ENCODE measurements at regions not wholly inside any gene's neighbourhood (a gene's known extent, or its start where the extent isn't known, plus 50 kb on each side); places are given as distances from the start of the nearest gene placed in this dataset.
A peak's percentile ranks its signal among the peaks of the same experiment; 100 is the strongest.

GRCh38 chr6:25042036-25042521, 106.3 kb upstream of the RIPOR2 start:
- DNase-seq (ENCODE audit: insufficient read length) = no peak
- TF ChIP-seq TAF1 (IDR thresholded peaks at IDR 0.05; ENCODE audit: borderline replicate concordance, low read depth, low read length) (no peak), POLR2AphosphoS5 (IDR thresholded peaks at IDR 0.05; ENCODE audit: low read depth, low read length) (no peak), POLR2A (IDR thresholded peaks at IDR 0.05; ENCODE audit: low read depth, low read length) (no peak)
- FAIRE-seq = no peak

DNA sequence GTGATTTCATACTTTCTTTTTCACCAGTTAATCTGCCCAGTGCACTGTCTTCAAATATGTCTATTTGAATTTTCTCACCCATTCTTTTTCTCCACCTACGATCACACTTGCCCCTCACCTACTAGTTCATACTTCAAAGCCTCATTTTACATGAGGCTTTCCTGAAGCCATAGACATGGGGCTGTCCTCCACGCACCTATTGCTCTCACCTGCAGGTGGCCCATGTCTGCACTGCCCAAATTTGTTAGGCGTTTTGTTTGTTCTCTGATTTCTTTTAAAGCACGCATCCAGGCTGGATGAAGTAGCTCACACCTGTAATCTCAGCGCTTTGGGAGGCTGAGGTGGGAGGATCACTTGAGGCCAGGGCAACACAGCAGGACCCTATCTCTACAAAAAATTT, 106.8 kb upstream of the RIPOR2 start:
- TF ChIP-seq POLR2AphosphoS5 (IDR thresholded peaks at IDR 0.05; ENCODE audit: low read depth, low read length) (no peak), POLR2A (IDR thresholded peaks at IDR 0.05; ENCODE audit: low read depth, low read length) (no peak), TAF1 (IDR thresholded peaks at IDR 0.05; ENCODE audit: borderline replicate concordance, low read depth, low read length) (no peak)
- no peak for DNase-seq (ENCODE audit: insufficient read length)
- FAIRE-seq = peak; percentile 24

DNA sequence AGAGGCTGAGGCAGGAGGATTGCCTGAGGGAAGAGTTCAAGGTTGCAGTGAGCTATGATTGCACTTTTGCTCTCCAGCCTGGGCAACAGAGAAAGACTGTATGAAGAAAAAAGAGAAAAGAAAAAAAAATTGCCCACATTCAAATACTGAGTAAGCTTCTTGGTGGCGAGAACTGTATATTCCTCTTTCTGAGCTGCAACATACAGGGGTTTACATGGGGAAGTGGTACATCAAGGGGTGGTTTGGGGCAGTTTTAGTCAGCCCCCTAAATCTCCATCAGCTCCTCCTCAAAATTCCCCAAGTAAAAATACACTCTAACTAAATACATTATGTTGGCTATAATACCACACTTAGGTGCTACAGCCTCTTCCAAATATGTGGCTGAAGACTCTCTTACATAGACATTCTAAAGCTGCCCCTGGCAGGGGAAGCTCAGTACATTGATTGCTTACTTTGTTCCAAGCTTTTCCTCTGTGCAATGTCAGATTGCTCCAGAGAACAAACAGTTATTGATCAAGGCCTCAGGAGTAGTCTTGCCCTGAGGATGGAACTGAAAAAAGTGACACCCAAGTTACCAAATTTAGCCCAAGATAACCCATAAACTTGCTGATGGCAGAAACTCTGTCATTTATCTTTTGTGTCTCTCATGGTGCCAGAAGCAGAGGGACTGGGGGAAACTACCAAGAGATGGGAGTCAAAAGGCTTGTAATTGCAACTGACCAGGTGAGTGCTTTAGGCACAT, 107.4 kb upstream of the RIPOR2 start:
- DNase-seq (ENCODE audit: insufficient read length) (no peak), FAIRE-seq (peak; percentile 38)
- TF ChIP-seq TAF1 (IDR thresholded peaks at IDR 0.05; ENCODE audit: borderline replicate concordance, low read depth, low read length) (no peak), POLR2AphosphoS5 (IDR thresholded peaks at IDR 0.05; ENCODE audit: low read depth, low read length) (no peak), POLR2A (IDR thresholded peaks at IDR 0.05; ENCODE audit: low read depth, low read length) (no peak)

DNA sequence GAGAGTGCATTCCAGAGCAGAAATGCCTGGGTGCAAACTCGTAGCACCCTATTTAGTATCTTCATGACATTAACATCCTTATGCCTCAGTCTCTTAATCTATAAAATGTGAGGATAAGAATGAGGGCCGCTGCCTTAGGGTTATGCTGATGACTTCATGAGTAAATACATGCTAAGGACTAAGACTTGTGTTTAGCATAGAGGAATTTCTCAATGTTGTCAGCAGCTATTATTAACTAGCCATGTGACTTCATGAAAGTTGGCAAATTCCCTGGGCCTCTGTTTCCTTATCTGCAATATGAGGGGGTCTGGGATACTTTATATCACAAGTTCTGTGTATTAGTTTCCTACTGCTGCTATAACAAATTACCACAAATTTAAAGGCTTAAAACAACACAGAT, 108.1 kb upstream of the RIPOR2 start:
- no peak for DNase-seq (ENCODE audit: insufficient read length)
- TF ChIP-seq POLR2AphosphoS5 (IDR thresholded peaks at IDR 0.05; ENCODE audit: low read depth, low read length) = no peak
- no peak for TF ChIP-seq POLR2A (IDR thresholded peaks at IDR 0.05; ENCODE audit: low read depth, low read length)
- TF ChIP-seq TAF1 (IDR thresholded peaks at IDR 0.05; ENCODE audit: borderline replicate concordance, low read depth, low read length) = no peak
- FAIRE-seq = no peak

GRCh38 chr6:25046942-25047341, 111.2 kb upstream of the RIPOR2 start:
- FAIRE-seq (no peak), DNase-seq (ENCODE audit: insufficient read length) (no peak)
- TF ChIP-seq POLR2A (IDR thresholded peaks at IDR 0.05; ENCODE audit: low read depth, low read length) (no peak), TAF1 (IDR thresholded peaks at IDR 0.05; ENCODE audit: borderline replicate concordance, low read depth, low read length) (no peak), POLR2AphosphoS5 (IDR thresholded peaks at IDR 0.05; ENCODE audit: low read depth, low read length) (no peak)

DNA sequence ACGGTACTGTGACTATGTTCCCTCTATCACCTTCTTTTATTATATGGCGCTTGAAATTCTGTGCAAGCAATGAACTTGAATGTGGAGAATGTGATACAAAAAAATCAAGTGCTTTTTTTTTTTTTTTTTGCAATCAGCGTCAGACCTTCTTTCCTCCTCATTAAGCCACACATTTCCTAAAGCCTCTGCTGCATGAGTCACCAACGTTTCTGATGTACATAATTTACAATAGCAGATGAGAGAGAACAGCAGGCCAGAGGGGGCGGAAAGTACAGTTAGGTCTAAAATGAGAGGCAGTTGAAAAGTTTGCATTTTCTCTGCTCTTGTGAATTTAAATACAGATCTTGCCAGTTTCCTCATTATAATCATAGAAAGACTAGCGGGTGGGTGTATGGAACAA, 114.6 kb upstream of the RIPOR2 start:
- DNase-seq (ENCODE audit: insufficient read length) = no peak
- no peak for FAIRE-seq
- TF ChIP-seq POLR2A (IDR thresholded peaks at IDR 0.05; ENCODE audit: low read depth, low read length) = no peak
- TF ChIP-seq TAF1 (IDR thresholded peaks at IDR 0.05; ENCODE audit: borderline replicate concordance, low read depth, low read length) = no peak
- TF ChIP-seq POLR2AphosphoS5 (IDR thresholded peaks at IDR 0.05; ENCODE audit: low read depth, low read length) = no peak

DNA sequence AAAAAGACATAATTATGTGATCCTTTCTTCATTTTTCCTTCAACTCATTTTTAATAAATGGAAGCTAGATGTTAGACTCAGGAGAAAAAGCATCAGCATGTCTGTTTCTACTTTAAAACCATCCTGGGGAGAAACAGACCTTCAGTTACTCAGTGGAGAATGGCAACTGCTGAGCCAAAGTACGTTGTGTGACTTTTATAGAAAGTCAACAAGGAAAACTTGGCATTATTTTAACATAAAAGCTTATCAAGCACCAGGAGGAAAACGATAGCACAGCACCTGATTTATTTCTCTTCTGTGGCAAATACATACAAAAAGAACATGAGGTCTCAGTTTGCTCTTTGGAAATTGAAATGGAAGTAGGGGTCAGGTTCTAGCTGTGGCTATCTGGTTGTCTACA, 115.3 kb upstream of the RIPOR2 start:
- TF ChIP-seq TAF1 (IDR thresholded peaks at IDR 0.05; ENCODE audit: borderline replicate concordance, low read depth, low read length) (no peak), POLR2AphosphoS5 (IDR thresholded peaks at IDR 0.05; ENCODE audit: low read depth, low read length) (no peak), POLR2A (IDR thresholded peaks at IDR 0.05; ENCODE audit: low read depth, low read length) (no peak)
- FAIRE-seq = no peak
- no peak for DNase-seq (ENCODE audit: insufficient read length)

DNA sequence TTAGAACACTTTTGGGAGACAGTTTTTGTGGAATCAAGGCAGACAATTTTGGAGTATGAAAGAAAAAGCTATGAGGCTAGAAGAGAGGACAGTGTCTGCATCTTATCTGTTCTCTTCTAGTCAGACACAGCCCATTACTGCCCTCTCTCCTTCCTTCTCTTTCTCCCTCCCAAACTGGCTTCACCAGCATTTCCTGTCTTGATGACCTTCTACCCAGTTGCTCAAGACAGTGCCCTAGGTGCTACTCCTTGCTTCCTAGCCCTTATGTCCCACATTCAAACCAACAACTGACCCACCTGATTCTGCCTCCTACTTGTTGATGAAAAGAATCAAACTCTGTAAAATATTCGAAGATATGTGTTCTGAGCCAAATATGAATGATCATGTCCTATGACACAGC, 116.4 kb upstream of the RIPOR2 start:
- no peak for FAIRE-seq
- no peak for DNase-seq (ENCODE audit: insufficient read length)
- TF ChIP-seq POLR2AphosphoS5 (IDR thresholded peaks at IDR 0.05; ENCODE audit: low read depth, low read length) = no peak
- no peak for TF ChIP-seq POLR2A (IDR thresholded peaks at IDR 0.05; ENCODE audit: low read depth, low read length)
- no peak for TF ChIP-seq TAF1 (IDR thresholded peaks at IDR 0.05; ENCODE audit: borderline replicate concordance, low read depth, low read length)

DNA sequence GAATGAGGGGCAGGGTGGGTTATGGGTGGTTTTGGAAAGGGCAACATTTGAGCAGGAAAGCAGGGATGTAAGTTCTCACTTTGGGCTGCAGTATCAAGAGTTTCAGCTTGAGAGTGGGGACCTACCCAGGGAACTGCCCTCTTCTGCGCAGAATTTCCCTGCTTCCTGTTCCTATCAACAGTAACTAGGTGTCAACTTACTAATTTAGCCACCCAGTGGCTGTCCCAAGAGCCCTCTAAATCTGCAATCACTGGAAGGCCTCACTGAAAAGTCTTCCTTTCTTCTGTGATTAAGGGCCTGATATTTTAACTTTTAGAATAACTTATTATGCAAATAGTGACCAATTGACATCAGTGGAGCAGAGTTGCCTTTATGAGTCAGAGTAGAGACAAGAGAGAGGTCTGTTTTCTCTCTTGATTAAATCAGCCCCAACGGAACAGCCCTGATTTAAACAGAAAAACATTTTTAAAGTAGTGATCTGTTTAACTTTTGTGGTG, 118.2 kb upstream of the RIPOR2 start:
- no peak for DNase-seq (ENCODE audit: insufficient read length)
- FAIRE-seq = peak; percentile 70
- TF ChIP-seq POLR2AphosphoS5 (IDR thresholded peaks at IDR 0.05; ENCODE audit: low read depth, low read length) = no peak
- no peak for TF ChIP-seq POLR2A (IDR thresholded peaks at IDR 0.05; ENCODE audit: low read depth, low read length)
- TF ChIP-seq TAF1 (IDR thresholded peaks at IDR 0.05; ENCODE audit: borderline replicate concordance, low read depth, low read length) = no peak

DNA sequence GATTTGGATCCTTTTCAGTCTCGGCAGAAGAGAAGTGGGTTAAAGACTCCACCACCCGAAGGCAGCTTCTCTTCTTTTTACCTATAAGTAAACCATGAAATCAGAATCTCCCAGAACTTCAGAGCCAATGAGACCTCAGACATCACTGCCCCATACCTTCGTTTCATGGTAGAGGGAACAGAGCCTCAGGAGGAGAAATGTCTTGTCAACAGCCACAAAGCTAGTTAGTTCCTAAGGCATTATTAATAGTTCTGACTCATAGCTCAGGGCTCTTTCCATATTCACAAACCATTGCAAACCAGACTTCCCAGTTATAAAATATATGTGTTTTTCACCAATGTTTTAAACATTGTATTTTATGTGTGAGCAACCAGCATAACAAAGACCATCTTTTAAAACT, 118.7 kb upstream of the RIPOR2 start:
- TF ChIP-seq POLR2A (IDR thresholded peaks at IDR 0.05; ENCODE audit: low read depth, low read length) (no peak), POLR2AphosphoS5 (IDR thresholded peaks at IDR 0.05; ENCODE audit: low read depth, low read length) (no peak), TAF1 (IDR thresholded peaks at IDR 0.05; ENCODE audit: borderline replicate concordance, low read depth, low read length) (no peak)
- FAIRE-seq = peak; percentile 75

GRCh38 chr6:25056130-25056529, 120.4 kb upstream of the RIPOR2 start:
- peak; percentile 73 for FAIRE-seq
- DNase-seq (ENCODE audit: insufficient read length) = no peak
- TF ChIP-seq POLR2AphosphoS5 (IDR thresholded peaks at IDR 0.05; ENCODE audit: low read depth, low read length) (no peak), TAF1 (IDR thresholded peaks at IDR 0.05; ENCODE audit: borderline replicate concordance, low read depth, low read length) (no peak), POLR2A (IDR thresholded peaks at IDR 0.05; ENCODE audit: low read depth, low read length) (no peak)

More for the DNA sequence above, 118.7 kb upstream of the RIPOR2 start:
- no peak for DNase-seq (ENCODE audit: insufficient read length)
